GM03348 (cell line): ENCODE measurements at regions not wholly inside any gene's neighbourhood (a gene's known extent, or its start where the extent isn't known, plus 50 kb on each side); places are given as distances from the start of the nearest gene placed in this dataset.
A peak's percentile ranks its signal among the peaks of the same experiment; 100 is the strongest.
"Not testable (repeated sequence)": the region's sequence is repeated elsewhere in the genome, so short reads cannot be mapped to it uniquely, and the experiment has no call there.

ENCODE experiments used
- DNase-seq: peaks from one replicate; pipeline ENCODE4 v3.0.0; 2012; ENCODE audit warnings: low spot score

GRCh38 chr2:88860421-88861075 lies 169.1 kb downstream of the RPIA start:
- DNase-seq: no peak

GRCh38 chr2:88865801-88866371 lies 174.4 kb downstream of the RPIA start:
- DNase-seq: no peak

GRCh38 chr2:88866756-88867155 lies 175.3 kb downstream of the RPIA start:
- DNase-seq: no peak

GRCh38 chr2:88868861-88869260 lies 177.4 kb downstream of the RPIA start:
- DNase-seq: no peak

GRCh38 chr2:88870267-88870839 lies 178.9 kb downstream of the RPIA start:
- no peak for DNase-seq

GRCh38 chr2:88871336-88871735 lies 179.9 kb downstream of the RPIA start:
- no peak for DNase-seq

- no peak for DNase-seq
Measured at GRCh38 chr2:88873620-88874019, 182.1 kb downstream of the RPIA start.

- peak; percentile 63 for DNase-seq
Measured at GRCh38 chr2:88874063-88874657, 182.7 kb downstream of the RPIA start.

GRCh38 chr2:88875736-88876135 lies 184.3 kb downstream of the RPIA start:
- no peak for DNase-seq

- DNase-seq: peak; percentile 67
Measured at GRCh38 chr2:88880441-88880953, 189.0 kb downstream of the RPIA start.

- no peak for DNase-seq
Measured at GRCh38 chr2:88885275-88885674, 193.8 kb downstream of the RPIA start.

- DNase-seq: no peak
Measured at GRCh38 chr2:88885679-88886416, 194.4 kb downstream of the RPIA start.

GRCh38 chr2:88887466-88887865 lies 196.0 kb downstream of the RPIA start:
- not testable (repeated sequence) for DNase-seq

GRCh38 chr2:88892207-88892606 lies 200.7 kb downstream of the RPIA start:
- no peak for DNase-seq

GRCh38 chr2:88892788-88893187 lies 201.3 kb downstream of the RPIA start:
- no peak for DNase-seq

GRCh38 chr2:88896971-88897370 lies 205.5 kb downstream of the RPIA start:
- no peak for DNase-seq

- no peak for DNase-seq
Measured at GRCh38 chr2:88897715-88898114, 206.2 kb downstream of the RPIA start.

- DNase-seq: peak; percentile 43
Measured at GRCh38 chr2:88903749-88904353, 212.4 kb downstream of the RPIA start.

- no peak for DNase-seq
Measured at GRCh38 chr2:88913280-88913679, 221.8 kb downstream of the RPIA start.

- DNase-seq: peak; percentile 49
Measured at GRCh38 chr2:88919087-88919738, 227.7 kb downstream of the RPIA start.

GRCh38 chr2:88920399-88920798 lies 228.9 kb downstream of the RPIA start:
- not testable (repeated sequence) for DNase-seq
